KBM-7 (cell line): ENCODE measurements at regions not wholly inside any gene's neighbourhood (a gene's known extent, or its start where the extent isn't known, plus 50 kb on each side); places are given as distances from the start of the nearest gene placed in this dataset.

Source experiments
- DNase-seq: peaks from one replicate; pipeline ENCODE4 v3.0.0-alpha.2; 2015
- in situ Hi-C: fragments of 300-500 bp; cut with MboI; formaldehyde crosslinking; loops from 2 replicates; pipeline ENCODE4 v1.14.3; 2020; ENCODE audit warnings: low sequenced_read_pairs, low pct_unique_long_range_greater_than_20kb, mixed read lengths

GRCh38 chr3:25137606-25138005 lies 290.5 kb upstream of the RARB start:
- in situ Hi-C loops: no loop called here

GRCh38 chr3:25139267-25139666 lies 288.8 kb upstream of the RARB start:
- no peak for DNase-seq
- in situ Hi-C loops: no loop called here

More at GRCh38 chr3:25137606-25138005, 290.5 kb upstream of the RARB start:
- DNase-seq: no peak

- in situ Hi-C loops: no loop called here
Measured at GRCh38 chr3:25142609-25143355, 285.3 kb upstream of the RARB start.

GRCh38 chr3:25143356-25144025 lies 284.6 kb upstream of the RARB start:
- in situ Hi-C loops: no loop called here
- no peak for DNase-seq

More at GRCh38 chr3:25142609-25143355, 285.3 kb upstream of the RARB start:
- no peak for DNase-seq

- in situ Hi-C loops: no loop called here
- no peak for DNase-seq
Measured at GRCh38 chr3:25144430-25144829, 283.6 kb upstream of the RARB start.

GRCh38 chr3:25145176-25145575 lies 282.9 kb upstream of the RARB start:
- in situ Hi-C loops: no loop called here
- DNase-seq: no peak

- DNase-seq: no peak
- in situ Hi-C loops: no loop called here
Measured at GRCh38 chr3:25150199-25150598, 277.9 kb upstream of the RARB start.

GRCh38 chr3:25151281-25151902 lies 276.7 kb upstream of the RARB start:
- DNase-seq: no peak

GRCh38 chr3:25151903-25152295 lies 276.2 kb upstream of the RARB start:
- DNase-seq: no peak
- in situ Hi-C loops: no loop called here

More at GRCh38 chr3:25151281-25151902, 276.7 kb upstream of the RARB start:
- in situ Hi-C loops: no loop called here

GRCh38 chr3:25153136-25153535 lies 274.9 kb upstream of the RARB start:
- in situ Hi-C loops: no loop called here
- DNase-seq: no peak

- in situ Hi-C loops: no loop called here
- no peak for DNase-seq
Measured at GRCh38 chr3:25153561-25153960, 274.5 kb upstream of the RARB start.

- in situ Hi-C loops: no loop called here
- DNase-seq: no peak
Measured at GRCh38 chr3:25155652-25156471, 272.2 kb upstream of the RARB start.

GRCh38 chr3:25156626-25157025 lies 271.4 kb upstream of the RARB start:
- DNase-seq: no peak
- in situ Hi-C loops: no loop called here

GRCh38 chr3:25165306-25165705 lies 262.8 kb upstream of the RARB start:
- no peak for DNase-seq
- in situ Hi-C loops: no loop called here

GRCh38 chr3:25166016-25166415 lies 262.0 kb upstream of the RARB start:
- in situ Hi-C loops: no loop called here
- no peak for DNase-seq

- in situ Hi-C loops: no loop called here
- DNase-seq: no peak
Measured at GRCh38 chr3:25169151-25169550, 258.9 kb upstream of the RARB start.

- DNase-seq: no peak
- in situ Hi-C loops: no loop called here
Measured at GRCh38 chr3:25170021-25170420, 258.0 kb upstream of the RARB start.

- in situ Hi-C loops: no loop called here
- no peak for DNase-seq
Measured at GRCh38 chr3:25171118-25171807, 256.8 kb upstream of the RARB start.

GRCh38 chr3:25171897-25172296 lies 256.2 kb upstream of the RARB start:
- in situ Hi-C loops: no loop called here
- DNase-seq: no peak
